ENCODE measurements at regions not wholly inside any gene's neighbourhood (a gene's known extent, or its start where the extent isn't known, plus 50 kb on each side); places are given as distances from the start of the nearest gene placed in this dataset.

GRCh38 chr4:181424362-181425016, 818.7 kb upstream of the TENM3 start:
- Mint-ChIP-seq H3K27me3 (ENCODE audit: insufficient read depth, unreplicated experiment) (no peaks in the 10 kb centered on the region), H3K36me3 (ENCODE audit: insufficient read depth, unreplicated experiment) (no peaks in the 10 kb centered on the region), H3K9me3 (ENCODE audit: unreplicated experiment) (peaks cover 7% of the 10 kb centered on the region), H3K27ac (ENCODE audit: low read depth, unreplicated experiment) (no peak overlapping the region), H3K4me1 (ENCODE audit: insufficient read depth, unreplicated experiment) (no peaks in the 10 kb centered on the region), H3K4me3 (ENCODE audit: unreplicated experiment) (no peak overlapping the region)
- ChIA-PET CTCF (interaction anchor here (0.9 kb wide), 1 partner anchor 26 kb away, joined by 3 read pairs; no protein-coding TSS in a partner anchor), POLR2A (no interaction called here)
- no peak for TF ChIP-seq CTCF (IDR thresholded peaks at IDR 0.05; ENCODE audit: unreplicated experiment)
- DNase-seq (ENCODE audit: unreplicated experiment) = no peak
- intact Hi-C loops (cut with micrococcal nuclease) = no loop called here
- BruUV-seq (replicated peaks) = no TSS peak

- Mint-ChIP-seq H3K27ac (ENCODE audit: low read depth, unreplicated experiment) (no peak overlapping the region), H3K36me3 (ENCODE audit: insufficient read depth, unreplicated experiment) (no peaks in the 10 kb centered on the region), H3K27me3 (ENCODE audit: insufficient read depth, unreplicated experiment) (no peaks in the 10 kb centered on the region), H3K4me3 (ENCODE audit: unreplicated experiment) (no peak overlapping the region), H3K9me3 (ENCODE audit: unreplicated experiment) (peaks cover 7% of the 10 kb centered on the region), H3K4me1 (ENCODE audit: insufficient read depth, unreplicated experiment) (no peaks in the 10 kb centered on the region)
- intact Hi-C loops (cut with micrococcal nuclease) = no loop called here
- CTCF ChIA-PET = interaction anchor here (0.5 to 0.7 kb wide), 2 partner anchors 43 to 482 kb away, joined by 3 to 5 read pairs; no protein-coding TSS in a partner anchor
- POLR2A ChIA-PET = no interaction called here
- no peak for DNase-seq (ENCODE audit: unreplicated experiment)
- no TSS peak for BruUV-seq (replicated peaks)
- no peak for TF ChIP-seq CTCF (IDR thresholded peaks at IDR 0.05; ENCODE audit: unreplicated experiment)
Observed at GRCh38 chr4:181427076-181427475, 816.1 kb upstream of the TENM3 start.

- Mint-ChIP-seq H3K9me3 (ENCODE audit: unreplicated experiment) (no peaks in the 10 kb centered on the region), H3K4me3 (ENCODE audit: unreplicated experiment) (no peak overlapping the region), H3K4me1 (ENCODE audit: insufficient read depth, unreplicated experiment) (no peaks in the 10 kb centered on the region), H3K27ac (ENCODE audit: low read depth, unreplicated experiment) (no peak overlapping the region), H3K36me3 (ENCODE audit: insufficient read depth, unreplicated experiment) (no peaks in the 10 kb centered on the region), H3K27me3 (ENCODE audit: insufficient read depth, unreplicated experiment) (no peaks in the 10 kb centered on the region)
- no peak for DNase-seq (ENCODE audit: unreplicated experiment)
- CTCF ChIA-PET = no interaction called here
- intact Hi-C loops (cut with micrococcal nuclease) = no loop called here
- BruUV-seq (replicated peaks) = no TSS peak
- TF ChIP-seq CTCF (IDR thresholded peaks at IDR 0.05; ENCODE audit: unreplicated experiment) = no peak
- POLR2A ChIA-PET = interaction anchor here (0.6 kb wide), 1 partner anchor 93 kb away, joined by 3 read pairs; no protein-coding TSS in a partner anchor
Observed at GRCh38 chr4:181431006-181431405, 812.2 kb upstream of the TENM3 start.

GRCh38 chr4:181431661-181432060, 811.5 kb upstream of the TENM3 start:
- Mint-ChIP-seq H3K27ac (ENCODE audit: low read depth, unreplicated experiment) (no peak overlapping the region), H3K27me3 (ENCODE audit: insufficient read depth, unreplicated experiment) (no peaks in the 10 kb centered on the region), H3K4me1 (ENCODE audit: insufficient read depth, unreplicated experiment) (no peaks in the 10 kb centered on the region), H3K36me3 (ENCODE audit: insufficient read depth, unreplicated experiment) (no peaks in the 10 kb centered on the region), H3K9me3 (ENCODE audit: unreplicated experiment) (no peaks in the 10 kb centered on the region), H3K4me3 (ENCODE audit: unreplicated experiment) (no peak overlapping the region)
- BruUV-seq (replicated peaks) = no TSS peak
- no peak for DNase-seq (ENCODE audit: unreplicated experiment)
- TF ChIP-seq CTCF (IDR thresholded peaks at IDR 0.05; ENCODE audit: unreplicated experiment) = no peak
- intact Hi-C loops (cut with micrococcal nuclease) = no loop called here
- ChIA-PET CTCF (interaction anchor here (0.9 kb wide), 1 partner anchor 10 kb away, joined by 3 read pairs; no protein-coding TSS in a partner anchor), POLR2A (no interaction called here)
